GM23338 (cell line): ENCODE measurements at regions not wholly inside any gene's neighbourhood (a gene's known extent, or its start where the extent isn't known, plus 50 kb on each side); places are given as distances from the start of the nearest gene placed in this dataset.

Source experiments
- ATAC-seq: fragments of 200-7000 bp; cut with Tn5 transposase; 3 replicates; pipeline ENCODE4 v1.9.1; 2020
- DNase-seq: peaks from one replicate; pipeline ENCODE4 v3.0.0-alpha.2; 2015; ENCODE audit warnings: low spot score
- H2AFZ ChIP-seq: fragments of 200-600 bp; sonication (generic); 2 replicates; pipeline ENCODE4 v1.8.0; 2016; ENCODE audit warnings: antibody characterized with exemption, mild to moderate bottlenecking, moderate library complexity
- H3F3A ChIP-seq: fragments of 200-600 bp; sonication (generic); replicated peaks from 2 replicates; pipeline ENCODE4 v1.8.0; 2017; ENCODE audit warnings: antibody characterized with exemption, mixed run types, low read depth
- H3K27ac ChIP-seq: fragments of 200-600 bp; sonication (generic); 2 replicates; pipeline ENCODE4 v1.6.1; 2016; ENCODE audit warnings: low read depth
- H3K27me3 ChIP-seq: fragments of 200-600 bp; sonication (generic); 2 replicates; pipeline ENCODE4 v1.8.0; 2016; ENCODE audit warnings: mild to moderate bottlenecking, mixed run types, moderate library complexity; ENCODE audit not compliant: insufficient read depth
- H3K36me3 ChIP-seq: fragments of 200-600 bp; sonication (generic); 2 replicates; pipeline ENCODE4 v1.8.0; 2016; ENCODE audit warnings: mild to moderate bottlenecking; ENCODE audit not compliant: insufficient read depth
- H3K4me1 ChIP-seq: fragments of 200-600 bp; sonication (generic); 2 replicates; pipeline ENCODE4 v1.8.0; 2016; ENCODE audit warnings: mild to moderate bottlenecking, moderate library complexity; ENCODE audit not compliant: insufficient read depth
- H3K4me2 ChIP-seq: fragments of 200-600 bp; sonication (generic); 2 replicates; pipeline ENCODE4 v1.7.1; 2017; ENCODE audit warnings: mixed run types
- H3K4me3 ChIP-seq: fragments of 200-600 bp; sonication (generic); 2 replicates; pipeline ENCODE4 v1.6.1; 2016; ENCODE audit warnings: mixed run types
- H3K79me2 ChIP-seq: fragments of 200-600 bp; sonication (generic); replicated peaks from 2 replicates; pipeline ENCODE4 v1.8.0; 2017; ENCODE audit warnings: mild to moderate bottlenecking; ENCODE audit not compliant: insufficient read depth
- H3K9me2 ChIP-seq: fragments of 200-600 bp; sonication (generic); 2 replicates; pipeline ENCODE4 v1.8.0; 2017; ENCODE audit not compliant: insufficient read depth
- H4K20me1 ChIP-seq: fragments of 200-600 bp; sonication (generic); replicated peaks from 2 replicates; pipeline ENCODE4 v1.8.0; 2017; ENCODE audit warnings: mild to moderate bottlenecking; ENCODE audit not compliant: insufficient read depth
- H3K27ac Mint-ChIP-seq: 2 replicates; pipeline ENCODE4 v1.8.0; 2020; ENCODE audit warnings: inconsistent platforms, mild to moderate bottlenecking, moderate library complexity, mixed read lengths
- H3K27me3 Mint-ChIP-seq: 3 replicates; pipeline ENCODE4 v1.8.0; 2022; ENCODE audit warnings: low read depth, mild to moderate bottlenecking, moderate library complexity, mixed read lengths, inconsistent platforms; ENCODE audit not compliant: insufficient read depth, poor library complexity
- H3K36me3 Mint-ChIP-seq: 3 replicates; pipeline ENCODE4 v1.8.0; 2021; ENCODE audit warnings: low read depth, mild to moderate bottlenecking, inconsistent platforms, moderate library complexity, mixed read lengths
- H3K4me1 Mint-ChIP-seq: 3 replicates; pipeline ENCODE4 v1.8.0; 2020; ENCODE audit warnings: mild to moderate bottlenecking, inconsistent platforms, mixed read lengths
- H3K4me3 Mint-ChIP-seq: 3 replicates; pipeline ENCODE4 v1.8.0; 2021; ENCODE audit warnings: moderate library complexity, mild to moderate bottlenecking, inconsistent platforms, mixed read lengths
- H3K9me3 Mint-ChIP-seq: 3 replicates; pipeline ENCODE4 v1.8.0; 2020; ENCODE audit warnings: moderate library complexity, mild to moderate bottlenecking, inconsistent platforms, mixed read lengths
- CREB1 ChIP-seq: fragments of 250-450 bp; sonication (Bioruptor Pico); IDR thresholded peaks from 2 replicates; pipeline ENCODE4 v1.5.0; 2020; ENCODE audit warnings: low read depth, mild to moderate bottlenecking, moderate library complexity
- EZH2 ChIP-seq: fragments of 200-600 bp; sonication (generic); IDR thresholded peaks from one replicate; pipeline ENCODE4 v1.8.0; 2017; ENCODE audit warnings: antibody characterized with exemption, mild to moderate bottlenecking, low read depth; ENCODE audit not compliant: unreplicated experiment
- EZH2phosphoT487 ChIP-seq: fragments of 200-600 bp; sonication (generic); IDR thresholded peaks from one replicate; pipeline ENCODE4 v1.8.1; 2018; ENCODE audit warnings: antibody characterized with exemption; ENCODE audit not compliant: unreplicated experiment
- JUNB ChIP-seq: IDR thresholded peaks from one replicate; pipeline ENCODE4 v1.6.1; 2016; ENCODE audit warnings: antibody characterized with exemption; ENCODE audit not compliant: unreplicated experiment
- POLR2AphosphoS5 ChIP-seq: IDR thresholded peaks from 2 replicates; pipeline ENCODE4 v1.6.1; 2016; ENCODE audit warnings: antibody characterized with exemption, low read depth
- ZNF114 ChIP-seq: fragments of 250-450 bp; sonication (Bioruptor Pico); IDR thresholded peaks from 2 replicates; pipeline ENCODE4 v1.5.0; 2020; ENCODE audit warnings: mild to moderate bottlenecking, moderate library complexity
- ZNF331 ChIP-seq: fragments of 250-450 bp; sonication (Bioruptor Pico); IDR thresholded peaks from 2 replicates; pipeline ENCODE4 v1.5.0; 2020; ENCODE audit warnings: low read depth, mild to moderate bottlenecking, moderate library complexity
- TF ChIP-seq, protein P1 (sequence below): IDR thresholded peaks from 2 replicates; pipeline ENCODE4 v1.6.1; 2016; ENCODE audit warnings: antibody characterized with exemption
- TF ChIP-seq, protein P2 (sequence below), 2 experiments: fragments of 200-600 bp in 1 of 2; sonication (generic) in 1 of 2; conservative IDR thresholded peaks; 2 replicates each; pipeline versions ENCODE4 v1.5.1 to v1.6.1; 2016 to 2017; ENCODE audit warnings: antibody characterized with exemption in 2 of 2, low read depth in 2 of 2, mild to moderate bottlenecking in 2 of 2, moderate library complexity in 1 of 2
- TF ChIP-seq, protein P3 (sequence below): IDR thresholded peaks from one replicate; pipeline ENCODE4 v1.6.1; 2018; ENCODE audit warnings: antibody characterized with exemption; ENCODE audit not compliant: unreplicated experiment

DNA sequence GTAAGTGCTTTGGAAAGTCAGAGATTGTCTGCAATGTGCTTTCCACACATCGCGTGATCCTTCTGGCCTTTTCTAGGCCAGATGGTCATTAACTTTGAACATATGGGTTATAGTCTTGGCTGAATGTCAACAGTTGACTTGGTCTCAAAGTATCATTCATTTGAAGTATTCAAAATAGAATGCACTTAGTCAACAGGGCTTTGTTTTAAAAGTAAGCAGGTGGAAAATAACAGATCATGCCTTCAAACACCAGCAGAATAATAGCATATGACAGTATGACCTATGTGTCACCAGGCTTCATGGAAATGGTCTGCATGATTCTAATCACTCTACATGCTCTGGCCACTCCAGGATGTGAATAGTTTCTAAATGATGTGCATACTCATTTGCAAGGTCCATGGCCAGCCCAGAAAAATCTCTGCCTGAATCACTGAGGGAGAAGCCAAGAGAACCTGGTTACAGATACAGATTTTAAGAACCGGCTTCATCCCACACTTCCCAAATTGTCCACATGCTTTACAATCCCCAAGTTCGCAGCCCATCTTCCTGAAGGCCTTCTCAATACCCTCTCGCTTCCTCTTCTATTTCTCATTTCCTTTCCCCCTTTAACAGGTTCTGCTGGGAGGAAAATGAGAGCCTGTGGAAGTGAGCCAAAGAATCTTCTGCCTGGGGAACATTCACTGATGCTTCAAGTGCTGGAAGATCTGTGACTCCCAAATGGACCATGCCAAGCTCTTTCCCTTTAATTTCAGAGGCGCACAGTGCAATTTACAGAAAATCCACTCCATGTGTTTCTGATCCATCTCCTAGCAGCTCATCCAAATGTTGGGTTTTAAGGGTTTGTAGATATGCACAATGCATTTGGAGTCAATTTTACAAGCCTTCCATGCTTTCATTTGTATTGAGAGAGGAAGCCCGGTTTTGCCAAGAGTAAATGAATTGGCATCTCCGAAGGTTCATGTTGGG, 122.8 kb upstream of the GDF10 start:
- ATAC-seq (no peak), DNase-seq (no peak)
- no peak overlapping the region for H3K27ac ChIP-seq
- H3K4me1 ChIP-seq = no peaks in the 10 kb centered on the region
- H3K36me3 ChIP-seq = no peaks in the 10 kb centered on the region
- TF ChIP-seq, protein P1, sequence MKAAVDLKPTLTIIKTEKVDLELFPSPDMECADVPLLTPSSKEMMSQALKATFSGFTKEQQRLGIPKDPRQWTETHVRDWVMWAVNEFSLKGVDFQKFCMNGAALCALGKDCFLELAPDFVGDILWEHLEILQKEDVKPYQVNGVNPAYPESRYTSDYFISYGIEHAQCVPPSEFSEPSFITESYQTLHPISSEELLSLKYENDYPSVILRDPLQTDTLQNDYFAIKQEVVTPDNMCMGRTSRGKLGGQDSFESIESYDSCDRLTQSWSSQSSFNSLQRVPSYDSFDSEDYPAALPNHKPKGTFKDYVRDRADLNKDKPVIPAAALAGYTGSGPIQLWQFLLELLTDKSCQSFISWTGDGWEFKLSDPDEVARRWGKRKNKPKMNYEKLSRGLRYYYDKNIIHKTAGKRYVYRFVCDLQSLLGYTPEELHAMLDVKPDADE = no peak
- no peak for TF ChIP-seq ZNF114 (CRISPR knock-in tag)
- H2AFZ ChIP-seq = no peak overlapping the region
- H3K4me2 ChIP-seq = no peak overlapping the region
- no peaks in the 10 kb centered on the region for H3K79me2 ChIP-seq
- H3K4me3 Mint-ChIP-seq = no peak overlapping the region
- no peaks in the 10 kb centered on the region for H3K9me3 Mint-ChIP-seq
- peaks cover 3% of the 10 kb centered on the region; the same call in 1 of the 2 replicates for H3K9me2 ChIP-seq
- H3K27ac Mint-ChIP-seq = no peak overlapping the region
- H3F3A ChIP-seq = no peaks in the 10 kb centered on the region
- peaks cover 3% of the 10 kb centered on the region for H3K27me3 Mint-ChIP-seq
- no peaks in the 10 kb centered on the region for H4K20me1 ChIP-seq
- no peaks in the 10 kb centered on the region for H3K27me3 ChIP-seq
- H3K36me3 Mint-ChIP-seq = no peaks in the 10 kb centered on the region
- H3K4me3 ChIP-seq = no peak overlapping the region
- H3K4me1 Mint-ChIP-seq = peaks cover 17% of the 10 kb centered on the region

DNA sequence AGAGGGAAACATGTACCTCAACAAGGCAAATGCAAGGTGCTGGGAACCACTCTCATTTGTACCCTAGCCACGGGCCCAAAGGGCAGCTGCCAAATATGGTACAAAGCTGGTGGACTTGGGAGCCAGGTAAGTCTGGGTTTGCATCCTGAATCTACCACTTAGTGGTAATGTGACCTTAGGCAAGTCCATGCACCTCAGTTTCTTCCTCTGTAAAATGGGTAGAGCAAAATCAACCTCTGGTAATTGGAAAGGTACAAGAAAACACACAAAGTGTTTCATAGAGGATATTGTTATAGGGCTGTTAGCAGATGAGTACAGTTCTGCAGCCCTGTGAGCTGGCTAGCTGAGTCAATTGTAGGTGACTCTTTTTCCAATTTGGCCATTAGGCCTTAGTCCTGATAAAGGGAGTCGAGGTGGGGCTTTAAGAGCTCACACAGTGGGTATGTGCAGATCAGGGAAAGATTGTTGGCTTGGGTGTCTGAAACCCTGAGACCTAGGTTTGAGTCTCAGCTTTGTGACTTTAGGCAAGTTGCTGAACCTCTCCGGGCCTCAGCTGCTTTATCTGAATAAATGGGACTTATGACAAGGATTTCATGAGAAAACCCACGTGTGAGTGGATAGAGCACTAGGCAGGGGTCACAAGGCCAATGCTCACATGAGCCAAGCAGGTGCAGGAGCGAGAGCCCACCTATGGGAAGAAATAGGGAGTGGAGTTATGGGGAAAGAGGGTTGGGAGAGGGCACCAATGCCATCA, 121.3 kb upstream of the GDF10 start:
- no peaks in the 10 kb centered on the region for H3K36me3 ChIP-seq
- no peak overlapping the region for H3K4me3 Mint-ChIP-seq
- H3K27me3 ChIP-seq = no peaks in the 10 kb centered on the region
- H3F3A ChIP-seq = no peaks in the 10 kb centered on the region
- H3K4me2 ChIP-seq = no peak overlapping the region
- no peaks in the 10 kb centered on the region for H4K20me1 ChIP-seq
- H3K27ac Mint-ChIP-seq = no peak overlapping the region
- no peak overlapping the region for H2AFZ ChIP-seq
- H3K4me1 Mint-ChIP-seq = peaks cover 19% of the 10 kb centered on the region
- DNase-seq = no peak
- no peak for ATAC-seq
- no peaks in the 10 kb centered on the region for H3K9me3 Mint-ChIP-seq
- H3K36me3 Mint-ChIP-seq = no peaks in the 10 kb centered on the region
- no peaks in the 10 kb centered on the region for H3K4me1 ChIP-seq
- H3K79me2 ChIP-seq = no peaks in the 10 kb centered on the region
- H3K27ac ChIP-seq = no peak overlapping the region
- no peak overlapping the region for H3K4me3 ChIP-seq
- peaks cover 3% of the 10 kb centered on the region for H3K27me3 Mint-ChIP-seq
- peaks cover 3% of the 10 kb centered on the region; the same call in 1 of the 2 replicates for H3K9me2 ChIP-seq
- no peak for TF ChIP-seq POLR2AphosphoS5
- TF ChIP-seq, protein P2, sequence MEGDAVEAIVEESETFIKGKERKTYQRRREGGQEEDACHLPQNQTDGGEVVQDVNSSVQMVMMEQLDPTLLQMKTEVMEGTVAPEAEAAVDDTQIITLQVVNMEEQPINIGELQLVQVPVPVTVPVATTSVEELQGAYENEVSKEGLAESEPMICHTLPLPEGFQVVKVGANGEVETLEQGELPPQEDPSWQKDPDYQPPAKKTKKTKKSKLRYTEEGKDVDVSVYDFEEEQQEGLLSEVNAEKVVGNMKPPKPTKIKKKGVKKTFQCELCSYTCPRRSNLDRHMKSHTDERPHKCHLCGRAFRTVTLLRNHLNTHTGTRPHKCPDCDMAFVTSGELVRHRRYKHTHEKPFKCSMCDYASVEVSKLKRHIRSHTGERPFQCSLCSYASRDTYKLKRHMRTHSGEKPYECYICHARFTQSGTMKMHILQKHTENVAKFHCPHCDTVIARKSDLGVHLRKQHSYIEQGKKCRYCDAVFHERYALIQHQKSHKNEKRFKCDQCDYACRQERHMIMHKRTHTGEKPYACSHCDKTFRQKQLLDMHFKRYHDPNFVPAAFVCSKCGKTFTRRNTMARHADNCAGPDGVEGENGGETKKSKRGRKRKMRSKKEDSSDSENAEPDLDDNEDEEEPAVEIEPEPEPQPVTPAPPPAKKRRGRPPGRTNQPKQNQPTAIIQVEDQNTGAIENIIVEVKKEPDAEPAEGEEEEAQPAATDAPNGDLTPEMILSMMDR (conservative IDR thresholded peaks at IDR 0.05; ENCODE audit: low read depth in 2 of 2) = no peak
- TF ChIP-seq CREB1 (CRISPR knock-in tag) = no peak
- TF ChIP-seq JUNB = no peak
- no peak for TF ChIP-seq ZNF114 (CRISPR knock-in tag)
- TF ChIP-seq, protein P3, sequence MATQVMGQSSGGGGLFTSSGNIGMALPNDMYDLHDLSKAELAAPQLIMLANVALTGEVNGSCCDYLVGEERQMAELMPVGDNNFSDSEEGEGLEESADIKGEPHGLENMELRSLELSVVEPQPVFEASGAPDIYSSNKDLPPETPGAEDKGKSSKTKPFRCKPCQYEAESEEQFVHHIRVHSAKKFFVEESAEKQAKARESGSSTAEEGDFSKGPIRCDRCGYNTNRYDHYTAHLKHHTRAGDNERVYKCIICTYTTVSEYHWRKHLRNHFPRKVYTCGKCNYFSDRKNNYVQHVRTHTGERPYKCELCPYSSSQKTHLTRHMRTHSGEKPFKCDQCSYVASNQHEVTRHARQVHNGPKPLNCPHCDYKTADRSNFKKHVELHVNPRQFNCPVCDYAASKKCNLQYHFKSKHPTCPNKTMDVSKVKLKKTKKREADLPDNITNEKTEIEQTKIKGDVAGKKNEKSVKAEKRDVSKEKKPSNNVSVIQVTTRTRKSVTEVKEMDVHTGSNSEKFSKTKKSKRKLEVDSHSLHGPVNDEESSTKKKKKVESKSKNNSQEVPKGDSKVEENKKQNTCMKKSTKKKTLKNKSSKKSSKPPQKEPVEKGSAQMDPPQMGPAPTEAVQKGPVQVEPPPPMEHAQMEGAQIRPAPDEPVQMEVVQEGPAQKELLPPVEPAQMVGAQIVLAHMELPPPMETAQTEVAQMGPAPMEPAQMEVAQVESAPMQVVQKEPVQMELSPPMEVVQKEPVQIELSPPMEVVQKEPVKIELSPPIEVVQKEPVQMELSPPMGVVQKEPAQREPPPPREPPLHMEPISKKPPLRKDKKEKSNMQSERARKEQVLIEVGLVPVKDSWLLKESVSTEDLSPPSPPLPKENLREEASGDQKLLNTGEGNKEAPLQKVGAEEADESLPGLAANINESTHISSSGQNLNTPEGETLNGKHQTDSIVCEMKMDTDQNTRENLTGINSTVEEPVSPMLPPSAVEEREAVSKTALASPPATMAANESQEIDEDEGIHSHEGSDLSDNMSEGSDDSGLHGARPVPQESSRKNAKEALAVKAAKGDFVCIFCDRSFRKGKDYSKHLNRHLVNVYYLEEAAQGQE = no peak
- no peak for TF ChIP-seq EZH2
- no peak for TF ChIP-seq ZNF331
- TF ChIP-seq EZH2phosphoT487 = no peak
